HepG2 (cell line): ENCODE measurements at regions not wholly inside any gene's neighbourhood (a gene's known extent, or its start where the extent isn't known, plus 50 kb on each side); places are given as distances from the start of the nearest gene placed in this dataset.

ENCODE experiments used
- ATAC-seq: fragments of 200-7000 bp; cut with Tn5 transposase; 3 replicates; pipeline ENCODE4 v1.9.1; 2020; ENCODE audit warnings: mild to moderate bottlenecking, moderate library complexity
- BruUV-seq: library from RNA; stranded (reverse); fragments of 400-500 nt; replicated peaks from 2 replicates; lab custom pipeline; 2021; lab: Mats Ljungman, UMichigan
- CTCF ChIA-PET: fragments of 300-600 bp; formaldehyde crosslinking; extraction: SDS; loops from one replicate; lab custom pipeline; 2021; ENCODE audit warnings: low total read pairs, inconsistent platforms, low intra/inter-chr PET ratio; lab: Yijun Ruan, JAX
- POLR2A ChIA-PET: fragments of 350-600 bp; sonication (Branson Sonifier 250); formaldehyde crosslinking; loops from one replicate; lab custom pipeline; 2020; ENCODE audit warnings: antibody characterized with exemption, inconsistent platforms; lab: Yijun Ruan, JAX
- DNase-seq: peaks from one replicate; pipeline ENCODE4 v3.0.0-alpha.2; 2015; ENCODE audit warnings: low spot score
- FAIRE-seq: peaks from 3 replicates; lab custom pipeline; 2011; peaks lifted over from hg19 to GRCh38; lab: Jason Lieb, UNC
- H2AFZ ChIP-seq: one replicate; pipeline ENCODE4 v1.6.1; 2011; ENCODE audit warnings: low read length, inconsistent platforms
- H3K27ac ChIP-seq: fragments of 300-600 bp; 3 replicates; pipeline ENCODE4 v1.8.0; 2011; ENCODE audit warnings: mixed run types, mild to moderate bottlenecking, mixed read lengths, low read length, inconsistent platforms; ENCODE audit not compliant: insufficient read depth; ENCODE audit errors: extremely low read length
- H3K27me3 ChIP-seq, 2 experiments: fragments of 200-600 bp in 1 of 2; 2 replicates in 1 of 2; 3 replicates in 1 of 2; pipeline versions ENCODE4 v1.6.0 to v1.8.0; 2011; ENCODE audit warnings: low read length in 2 of 2, mild to moderate bottlenecking in 2 of 2, moderate library complexity in 2 of 2, inconsistent platforms in 1 of 2; ENCODE audit not compliant: insufficient read depth in 2 of 2, control insufficient read depth in 1 of 2
- H3K36me3 ChIP-seq, 2 experiments: fragments of 200-600 bp in 1 of 2; replicated peaks in 1 of 2; 2 replicates in 1 of 2; 3 replicates in 1 of 2; pipeline versions ENCODE4 v1.5.1 to v1.8.0; 2011; ENCODE audit warnings: low read length in 2 of 2, inconsistent platforms in 1 of 2; ENCODE audit not compliant: insufficient read depth in 2 of 2, control insufficient read depth in 1 of 2
- H3K4me1 ChIP-seq: 2 replicates; pipeline ENCODE4 v1.5.1; 2012; ENCODE audit warnings: low read length, inconsistent platforms; ENCODE audit not compliant: insufficient read depth
- H3K4me2 ChIP-seq: 2 replicates; pipeline ENCODE4 v1.6.0; 2011; ENCODE audit warnings: low read depth, low read length, inconsistent platforms
- H3K4me3 ChIP-seq, 3 experiments: fragments of 200-600 bp in 1 of 3; sonication (generic), shearing (Covaris generic) in 1 of 3; replicated peaks in 1 of 3; 2 replicates each; pipeline ENCODE4 v1.5.1; 2011 to 2016; ENCODE audit warnings: low read length in 3 of 3, inconsistent platforms in 2 of 3, low read depth in 2 of 3, mild to moderate bottlenecking in 2 of 3, control low read depth in 1 of 3, mixed read lengths in 1 of 3; ENCODE audit not compliant: insufficient read depth in 1 of 3
- H3K79me2 ChIP-seq: one replicate; pipeline ENCODE4 v1.6.1; 2011; ENCODE audit warnings: low read length, inconsistent platforms; ENCODE audit not compliant: insufficient read depth
- H3K9ac ChIP-seq: 2 replicates; pipeline ENCODE4 v1.6.0; 2011; ENCODE audit warnings: mild to moderate bottlenecking, low read depth, low read length, inconsistent platforms; ENCODE audit not compliant: insufficient read depth
- H3K9me3 ChIP-seq: 2 replicates; pipeline ENCODE4 v1.5.1; 2012; ENCODE audit warnings: mild to moderate bottlenecking, low read length
- H4K20me1 ChIP-seq: 2 replicates; pipeline ENCODE4 v1.6.0; 2011; ENCODE audit warnings: inconsistent platforms, mild to moderate bottlenecking, low read length, moderate library complexity; ENCODE audit not compliant: insufficient read depth
- ARID2 ChIP-seq: sonication (generic); formaldehyde crosslinking; IDR thresholded peaks from 2 replicates; pipeline ENCODE4 v1.8.1; 2022; ENCODE audit warnings: mild to moderate bottlenecking, missing genetic modification reagents, borderline replicate concordance
- ATM ChIP-seq: fragments of 450-650 bp; IDR thresholded peaks from 2 replicates; pipeline ENCODE4 v1.7.1; 2017; ENCODE audit warnings: mild to moderate bottlenecking, borderline replicate concordance
- FOXA3 ChIP-seq: IDR thresholded peaks from 2 replicates; pipeline ENCODE4 v1.6.1; 2016; ENCODE audit warnings: missing genetic modification reagents, missing compliant biosample characterization
- GPBP1L1 ChIP-seq: sonication (generic); formaldehyde crosslinking; IDR thresholded peaks from 2 replicates; pipeline ENCODE4 v1.5.0; 2020; ENCODE audit warnings: mild to moderate bottlenecking, missing genetic modification reagents
- GTF3A ChIP-seq: sonication (generic); formaldehyde crosslinking; conservative IDR thresholded peaks from 2 replicates; pipeline ENCODE4 v1.4.0; 2020; ENCODE audit warnings: mild to moderate bottlenecking, missing genetic modification reagents
- HMG20B ChIP-seq: conservative IDR thresholded peaks from 2 replicates; pipeline ENCODE4 v1.6.1; 2016; ENCODE audit warnings: missing genetic modification reagents, missing compliant biosample characterization
- JUNB ChIP-seq: sonication (generic); formaldehyde crosslinking; IDR thresholded peaks from 2 replicates; pipeline ENCODE4 v1.8.0; 2022; ENCODE audit warnings: missing genetic modification reagents, mild to moderate bottlenecking, borderline replicate concordance
- KDM2A ChIP-seq: sonication (generic); formaldehyde crosslinking; IDR thresholded peaks from 2 replicates; pipeline ENCODE4 v1.4.0; 2020; ENCODE audit warnings: low read depth, missing genetic modification reagents, borderline replicate concordance
- RBFOX2 ChIP-seq: fragments of 200-400 bp; formaldehyde crosslinking; IDR thresholded peaks from 2 replicates; pipeline ENCODE4 v1.6.1; 2017; ENCODE audit warnings: low read depth, mild to moderate bottlenecking, low read length
- TFDP1 ChIP-seq: IDR thresholded peaks from 2 replicates; pipeline ENCODE4 v1.6.1; 2016; ENCODE audit warnings: missing compliant biosample characterization, missing genetic modification reagents, borderline replicate concordance
- ZNF569 ChIP-seq: sonication (generic); formaldehyde crosslinking; IDR thresholded peaks from 2 replicates; pipeline ENCODE4 v1.5.0; 2020; ENCODE audit warnings: mild to moderate bottlenecking, missing genetic modification reagents, moderate library complexity, borderline replicate concordance
- ZNF589 ChIP-seq: sonication (generic); formaldehyde crosslinking; conservative IDR thresholded peaks from 2 replicates; pipeline ENCODE4 v1.8.0; 2022; ENCODE audit warnings: mild to moderate bottlenecking, moderate library complexity, missing genetic modification reagents
- ZNF781 ChIP-seq: sonication (generic); formaldehyde crosslinking; IDR thresholded peaks from 2 replicates; pipeline ENCODE4 v1.5.1; 2020; ENCODE audit warnings: borderline replicate concordance, mild to moderate bottlenecking, missing genetic modification reagents; ENCODE audit errors: not compliant biosample characterization
- ZNF792 ChIP-seq: IDR thresholded peaks from 2 replicates; pipeline ENCODE4 v1.6.1; 2016
- ZSCAN22 ChIP-seq: sonication (generic); formaldehyde crosslinking; IDR thresholded peaks from 2 replicates; pipeline ENCODE4 v1.4.0; 2020; ENCODE audit warnings: mild to moderate bottlenecking, missing genetic modification reagents
- WGBS: methylation state at CpG from one replicate; pipeline ENCODE4 v1.1.6; 2017; ENCODE audit warnings: low lambda C conversion rate; 5-methylcytosine and 5-hydroxymethylcytosine counted together
- in situ Hi-C: cut with HindIII; loops from 2 replicates; pipeline ENCODE4 v1.10.0; 2017; ENCODE audit warnings: low pct_unique_long_range_greater_than_20kb; ENCODE audit not compliant: extremely low pct_ligation_motif_present
- intact Hi-C: fragments of 100-400 bp; cut with micrococcal nuclease; formaldehyde crosslinking; loops from one replicate; pipeline ENCODE4 v1.10.0; 2022; ENCODE audit not compliant: unreplicated experiment
- TF ChIP-seq, protein P1 (sequence below): sonication (generic); formaldehyde crosslinking; IDR thresholded peaks from 2 replicates; pipeline ENCODE4 v1.8.1; 2023; ENCODE audit warnings: mild to moderate bottlenecking, inconsistent platforms, moderate library complexity, missing genetic modification reagents, borderline replicate concordance

DNA sequence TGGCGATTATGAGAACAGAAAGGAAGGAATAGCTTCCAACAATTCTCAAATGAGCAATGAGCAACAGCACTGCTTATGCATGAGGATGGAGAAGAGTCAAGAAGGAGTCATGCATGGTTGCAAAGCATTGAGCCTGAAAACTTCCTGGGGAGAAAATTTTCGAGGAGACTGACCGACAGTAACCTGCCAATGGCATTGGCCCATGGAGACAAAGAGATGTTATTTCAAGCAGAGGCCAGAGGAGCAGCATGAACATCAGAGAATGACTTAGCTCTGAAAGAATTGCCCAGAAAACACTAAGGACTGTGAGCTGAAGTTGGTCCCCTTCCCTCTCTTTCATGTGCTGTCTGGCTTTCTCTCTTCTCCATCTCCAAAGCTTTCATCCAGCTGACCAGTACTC is 343.4 kb downstream of the ADAMTS20 start (continued):
- TF ChIP-seq RBFOX2: no peak

GRCh38 chr12:43208221-43208620 is 343.8 kb downstream of the ADAMTS20 start:
- no peaks in the 10 kb centered on the region for H3K27me3 ChIP-seq
- TF ChIP-seq HMG20B (CRISPR knock-in tag) (no peak), ZNF781 (CRISPR knock-in tag) (no peak), GPBP1L1 (CRISPR knock-in tag) (no peak), ATM (no peak), TFDP1 (no peak), JUNB (no peak), KDM2A (CRISPR knock-in tag) (no peak), ZSCAN22 (CRISPR knock-in tag) (no peak), FOXA3 (CRISPR knock-in tag) (no peak), ARID2 (CRISPR knock-in tag) (no peak), ZNF792 (CRISPR knock-in tag) (no peak), ZNF569 (no peak), GTF3A (CRISPR knock-in tag) (no peak), ZNF589 (CRISPR knock-in tag) (no peak)
- TF ChIP-seq, protein P1, sequence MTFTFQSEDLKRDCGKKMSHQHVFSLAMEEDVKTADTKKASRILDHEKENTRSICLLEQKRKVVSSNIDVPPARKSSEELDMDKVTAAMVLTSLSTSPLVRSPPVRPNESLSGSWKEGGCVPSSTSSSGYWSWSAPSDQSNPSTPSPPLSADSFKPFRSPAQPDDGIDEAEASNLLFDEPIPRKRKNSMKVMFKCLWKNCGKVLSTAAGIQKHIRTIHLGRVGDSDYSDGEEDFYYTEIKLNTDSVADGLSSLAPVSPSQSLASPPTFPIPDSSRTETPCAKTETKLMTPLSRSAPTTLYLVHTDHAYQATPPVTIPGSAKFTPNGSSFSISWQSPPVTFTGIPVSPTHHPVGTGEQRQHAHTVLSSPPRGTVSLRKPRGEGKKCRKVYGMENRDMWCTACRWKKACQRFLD (CRISPR knock-in tag): no peak
- TF ChIP-seq, all 625 proteins: peak for 0
- Histone ChIP-seq H3K36me3 (no peaks in the 10 kb centered on the region), H3K27ac (no peak overlapping the region), H3K9ac (no peak overlapping the region), H3K4me3 (no peak overlapping the region), H3K4me1 (no peaks in the 10 kb centered on the region), H3K4me2 (no peak overlapping the region), H2AFZ (no peak overlapping the region), H3K79me2 (no peaks in the 10 kb centered on the region), H4K20me1 (no peaks in the 10 kb centered on the region), H3K9me3 (no peaks in the 10 kb centered on the region)
- no TSS peak for BruUV-seq
- intact Hi-C loops: no loop called here
- in situ Hi-C loops: no loop called here
- no peak for ATAC-seq
- ChIA-PET CTCF (no interaction called here), POLR2A (no interaction called here)
- WGBS: 16% methylated on average over 5 of the region's 5 CpGs
- no peak for FAIRE-seq
- no peak for DNase-seq
